H7 (cell line): ENCODE measurements at regions not wholly inside any gene's neighbourhood (a gene's known extent, or its start where the extent isn't known, plus 50 kb on each side); places are given as distances from the start of the nearest gene placed in this dataset.
A peak's percentile ranks its signal among the peaks of the same experiment; 100 is the strongest.
"Not testable (repeated sequence)": the region's sequence is repeated elsewhere in the genome, so short reads cannot be mapped to it uniquely, and the experiment has no call there.

Source experiments
- DNase-seq: peaks from one replicate; pipeline ENCODE4 v3.0.0; 2012
- H3K27me3 ChIP-seq: 2 replicates; pipeline ENCODE4 v1.6.0; 2011; ENCODE audit warnings: mild to moderate bottlenecking, low read length; ENCODE audit not compliant: control insufficient read depth, insufficient read depth
- H3K36me3 ChIP-seq: replicated peaks from 2 replicates; pipeline ENCODE4 v1.5.1; 2011; ENCODE audit warnings: low read length; ENCODE audit not compliant: control insufficient read depth, insufficient read depth
- H3K4me3 ChIP-seq: 2 replicates; pipeline ENCODE4 v1.5.1; 2011; ENCODE audit warnings: low read depth, mild to moderate bottlenecking, control low read depth, low read length, moderate library complexity; ENCODE audit not compliant: insufficient read depth

DNA sequence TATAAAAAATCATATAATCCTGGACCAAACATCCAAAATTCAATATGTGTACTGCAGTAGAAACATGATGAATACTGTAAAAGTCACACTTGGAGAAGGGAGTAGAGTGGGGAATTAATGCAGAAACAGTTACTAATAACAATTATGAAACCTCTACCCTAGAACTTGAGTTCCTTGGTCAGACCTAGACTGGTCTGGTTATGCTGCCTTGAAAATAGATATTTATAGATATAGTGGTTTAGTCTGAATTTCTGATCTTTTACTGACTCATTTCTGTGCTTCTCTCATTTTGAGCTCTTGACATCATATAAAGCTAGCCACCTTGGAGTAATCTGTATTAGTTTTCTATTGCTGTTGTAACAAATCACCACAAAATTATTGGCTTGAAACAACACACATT lies 808.7 kb upstream of the CDH10 start:
- H3K36me3 ChIP-seq = no peaks in the 10 kb centered on the region
- no peaks in the 10 kb centered on the region for H3K27me3 ChIP-seq
- DNase-seq = no peak
- no peak overlapping the region for H3K4me3 ChIP-seq

DNA sequence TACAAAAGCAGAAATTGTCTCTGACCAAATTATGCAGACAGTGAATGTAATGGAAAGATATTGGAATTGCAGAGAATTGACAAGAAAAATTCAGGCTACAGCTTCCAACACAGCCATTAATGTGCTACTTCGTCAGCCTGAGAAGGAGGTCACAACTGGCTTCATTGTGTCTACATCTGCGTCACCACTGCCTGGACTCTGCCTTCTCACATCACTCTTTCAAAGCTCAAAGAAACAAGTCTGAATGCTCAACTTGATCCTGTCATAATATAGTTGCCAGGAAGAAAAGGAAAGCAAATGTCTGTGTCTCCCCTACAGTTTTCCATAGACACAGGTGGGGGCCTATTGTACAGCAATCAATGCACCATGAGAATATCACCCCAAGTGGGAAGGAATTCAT lies 806.5 kb upstream of the CDH10 start:
- DNase-seq = no peak
- H3K27me3 ChIP-seq = no peaks in the 10 kb centered on the region
- H3K4me3 ChIP-seq = no peak overlapping the region
- H3K36me3 ChIP-seq = no peaks in the 10 kb centered on the region

DNA sequence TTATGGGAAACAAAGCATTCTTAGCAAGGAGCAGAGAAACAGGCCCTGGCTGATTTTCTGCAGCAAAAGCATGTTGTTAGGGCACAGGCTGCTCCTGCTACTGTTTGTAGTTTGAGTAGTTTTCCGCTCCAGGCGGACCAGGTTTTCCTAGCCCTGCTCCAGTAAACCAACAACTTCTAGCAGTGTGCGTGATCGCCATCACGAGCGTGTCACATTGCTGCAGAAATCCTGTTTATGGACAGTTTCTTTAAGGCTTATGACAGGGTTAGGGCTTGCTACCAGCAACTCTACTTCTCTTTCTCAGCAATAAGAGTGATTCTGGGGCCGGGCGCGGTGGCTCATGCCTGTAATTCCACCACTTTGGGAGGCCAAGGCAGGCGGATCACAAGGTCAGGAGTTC lies 803.9 kb upstream of the CDH10 start:
- H3K4me3 ChIP-seq = no peak overlapping the region
- no peaks in the 10 kb centered on the region for H3K27me3 ChIP-seq
- peaks cover 2% of the 10 kb centered on the region for H3K36me3 ChIP-seq
- DNase-seq = no peak

DNA sequence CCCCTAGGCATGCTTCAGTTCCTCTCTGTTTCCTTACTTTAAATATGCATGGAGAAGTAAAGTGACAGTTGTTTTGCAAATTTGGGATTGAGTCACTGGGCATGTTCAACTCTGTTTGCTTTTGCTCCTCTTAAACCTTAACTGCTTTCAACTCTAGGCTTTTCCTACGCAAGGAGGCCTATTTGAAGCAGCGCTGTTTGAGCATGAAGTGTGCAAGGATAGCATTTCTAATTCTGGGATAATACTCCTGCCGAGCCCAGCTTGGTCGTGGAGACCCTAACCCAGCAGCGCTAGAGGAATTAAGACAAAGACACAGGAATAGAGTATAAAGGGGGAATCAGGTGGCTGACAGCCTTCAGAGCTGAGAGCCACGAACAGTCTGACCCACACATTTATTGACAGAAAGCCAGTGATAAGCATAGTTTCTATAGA lies 803.4 kb upstream of the CDH10 start:
- H3K27me3 ChIP-seq = no peaks in the 10 kb centered on the region
- no peak overlapping the region for H3K4me3 ChIP-seq
- H3K36me3 ChIP-seq = peaks cover 5% of the 10 kb centered on the region
- no peak for DNase-seq

DNA sequence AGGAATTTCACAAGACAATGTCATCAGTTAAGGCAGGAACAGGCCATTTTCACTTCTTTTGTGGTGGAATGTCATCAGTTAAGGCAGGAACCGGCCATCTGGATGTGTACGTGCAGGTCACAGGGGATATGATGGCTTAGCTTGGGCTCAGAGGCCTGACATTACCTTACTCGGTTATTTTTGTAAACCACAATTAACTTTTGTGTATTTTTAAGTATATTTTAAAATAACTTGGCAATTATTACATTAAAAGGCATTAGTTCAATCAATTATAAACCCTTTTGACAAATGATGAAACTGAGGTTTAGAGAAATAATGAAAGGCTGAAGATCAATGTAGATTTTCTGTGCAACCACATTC lies 801.3 kb upstream of the CDH10 start:
- not testable (repeated sequence) for H3K27me3 ChIP-seq

DNA sequence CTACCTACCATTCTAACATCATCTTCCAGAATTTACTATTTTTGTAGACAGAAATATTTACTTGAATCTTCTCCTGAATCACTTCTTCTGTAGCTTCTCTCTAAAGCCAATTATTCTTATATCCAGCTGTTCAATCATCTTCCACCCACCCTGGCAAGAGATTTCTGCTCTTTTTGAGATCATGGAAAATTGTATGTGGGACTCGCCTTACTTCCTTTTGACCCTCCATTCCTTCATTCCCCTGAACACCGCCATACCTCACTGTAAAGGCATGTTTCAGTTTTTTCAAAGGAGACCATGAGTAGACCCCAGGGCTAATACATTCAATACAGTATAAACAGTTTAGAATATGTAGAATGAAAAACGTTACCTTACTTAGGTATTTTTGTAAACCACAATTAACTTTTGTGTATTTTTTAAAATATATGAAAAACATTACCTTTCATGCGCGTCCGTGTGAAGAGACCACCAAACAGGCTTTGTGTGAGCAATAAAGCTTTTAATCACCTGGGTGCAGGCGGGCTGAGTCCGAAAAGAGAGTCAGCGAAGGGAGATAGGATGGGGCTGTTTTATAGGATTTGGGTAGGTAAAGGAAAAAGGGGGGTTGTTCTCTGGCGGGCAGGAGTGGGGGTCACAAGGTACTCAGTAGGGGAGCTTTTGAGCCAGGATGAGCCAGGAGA lies 800.7 kb upstream of the CDH10 start:
- Histone ChIP-seq H3K36me3 (peaks cover 15% of the 10 kb centered on the region), H3K4me3 (peak overlapping the region; percentile 49)
- not testable (repeated sequence) for H3K27me3 ChIP-seq, DNase-seq

More for the DNA sequence above, 801.3 kb upstream of the CDH10 start:
- H3K4me3 ChIP-seq, DNase-seq: not testable (repeated sequence)
- peaks cover 13% of the 10 kb centered on the region for H3K36me3 ChIP-seq

DNA sequence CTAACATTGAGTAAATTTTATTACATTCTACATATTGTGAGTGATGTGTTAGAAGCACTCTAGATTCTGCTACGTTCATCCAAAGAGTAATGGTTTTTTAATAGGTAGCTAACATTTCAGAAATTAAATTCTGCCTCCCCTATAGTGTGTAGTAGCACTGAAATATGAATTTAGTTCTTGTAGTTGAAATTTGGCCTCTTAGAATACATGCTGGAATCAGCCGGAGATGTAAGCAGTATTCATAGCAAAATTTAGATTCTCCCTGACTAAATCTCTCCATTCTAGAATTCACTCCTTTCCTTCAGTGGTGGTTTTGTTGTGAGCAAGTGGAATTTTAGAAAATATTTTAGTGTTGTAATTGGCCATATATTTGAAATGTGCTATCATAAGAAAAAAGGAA lies 799.9 kb upstream of the CDH10 start:
- Histone ChIP-seq H3K36me3 (peaks cover 18% of the 10 kb centered on the region), H3K4me3 (peak overlapping the region; percentile 49), H3K27me3 (no peaks in the 10 kb centered on the region)
- no peak for DNase-seq

DNA sequence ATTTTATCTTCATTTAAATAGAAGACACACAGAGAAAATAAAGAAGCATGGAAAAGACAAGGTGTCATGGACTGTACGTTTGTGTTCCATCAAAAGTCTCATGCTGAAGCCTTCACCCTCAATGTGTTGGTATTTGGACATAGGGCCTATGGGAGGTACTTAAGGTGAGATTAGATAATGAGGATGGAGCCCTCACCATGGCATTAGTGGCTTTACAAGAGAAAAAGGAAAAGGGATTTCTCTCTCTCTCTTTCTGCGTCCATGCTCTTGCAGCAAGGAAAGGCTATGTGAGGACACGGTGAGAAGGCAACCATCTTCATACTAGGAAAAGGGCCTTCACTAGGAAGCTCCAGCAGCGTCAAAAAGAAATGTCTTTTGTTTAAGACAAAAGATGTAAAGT lies 797.0 kb upstream of the CDH10 start:
- Histone ChIP-seq H3K36me3 (peaks cover 23% of the 10 kb centered on the region), H3K4me3 (peak overlapping the region; percentile 49)
- no peak for DNase-seq

DNA sequence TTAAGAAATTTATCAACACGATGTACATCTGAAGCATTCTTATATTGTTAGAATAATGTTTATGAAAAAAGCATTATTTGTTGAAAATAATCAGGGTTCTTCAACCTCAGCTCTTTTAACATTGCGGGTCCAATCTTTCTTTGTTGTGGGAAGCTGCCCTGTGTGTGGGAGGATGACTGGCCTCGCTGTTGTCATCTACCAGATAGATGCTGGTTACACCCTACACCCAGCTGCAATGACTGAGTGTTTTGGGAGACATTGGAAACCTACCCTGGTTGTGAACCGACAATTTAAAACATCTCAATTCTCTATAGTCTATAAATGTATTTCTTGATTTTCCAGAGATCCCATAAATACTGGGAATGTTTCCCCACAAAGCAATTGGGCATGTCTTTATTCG lies 794.2 kb upstream of the CDH10 start:
- no peak overlapping the region for H3K4me3 ChIP-seq
- no peaks in the 10 kb centered on the region for H3K27me3 ChIP-seq
- no peak for DNase-seq
- H3K36me3 ChIP-seq = peaks cover 21% of the 10 kb centered on the region

More for the DNA sequence above, 797.0 kb upstream of the CDH10 start:
- no peaks in the 10 kb centered on the region for H3K27me3 ChIP-seq

DNA sequence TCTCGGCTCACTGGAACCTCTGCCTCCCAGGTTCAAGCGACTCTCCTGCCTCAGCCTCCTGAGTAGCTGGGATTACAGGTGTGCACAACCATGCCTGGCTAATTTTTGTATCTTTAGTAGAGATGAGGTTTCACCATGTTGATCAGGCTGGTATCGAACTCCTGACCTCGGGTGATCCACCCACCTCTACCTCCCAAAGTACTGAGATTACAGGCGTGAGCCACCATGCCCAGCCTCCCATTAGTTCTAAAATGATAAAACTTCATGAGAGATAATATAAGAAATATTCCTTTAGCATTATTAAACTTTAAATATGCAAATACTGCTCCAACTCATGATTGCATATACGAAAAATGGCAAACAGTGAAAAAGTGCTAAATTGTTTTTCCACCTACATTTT lies 793.6 kb upstream of the CDH10 start:
- not testable (repeated sequence) for DNase-seq, H3K27me3 ChIP-seq, H3K4me3 ChIP-seq
- H3K36me3 ChIP-seq = peaks cover 20% of the 10 kb centered on the region

DNA sequence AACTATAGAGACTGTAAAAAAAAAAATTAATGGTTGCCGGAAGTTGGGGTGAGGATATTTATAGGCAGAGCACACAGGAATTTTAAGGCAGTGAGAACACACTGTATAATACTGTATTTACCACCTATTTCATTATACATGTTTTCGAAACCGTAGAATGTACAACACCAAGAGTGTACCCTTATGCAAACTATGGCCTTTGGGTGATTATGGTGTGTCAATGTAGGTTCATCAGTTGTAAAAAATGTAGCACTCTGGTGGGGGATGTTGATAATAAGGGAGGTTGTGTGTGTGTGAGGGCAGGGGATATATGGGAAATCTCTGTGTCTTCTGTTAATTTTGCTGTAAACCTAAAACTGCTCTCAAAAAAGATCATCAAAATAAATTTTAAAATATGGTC lies 791.7 kb upstream of the CDH10 start:
- Histone ChIP-seq H3K36me3 (peaks cover 18% of the 10 kb centered on the region), H3K27me3 (no peaks in the 10 kb centered on the region), H3K4me3 (no peak overlapping the region)
- DNase-seq = no peak

DNA sequence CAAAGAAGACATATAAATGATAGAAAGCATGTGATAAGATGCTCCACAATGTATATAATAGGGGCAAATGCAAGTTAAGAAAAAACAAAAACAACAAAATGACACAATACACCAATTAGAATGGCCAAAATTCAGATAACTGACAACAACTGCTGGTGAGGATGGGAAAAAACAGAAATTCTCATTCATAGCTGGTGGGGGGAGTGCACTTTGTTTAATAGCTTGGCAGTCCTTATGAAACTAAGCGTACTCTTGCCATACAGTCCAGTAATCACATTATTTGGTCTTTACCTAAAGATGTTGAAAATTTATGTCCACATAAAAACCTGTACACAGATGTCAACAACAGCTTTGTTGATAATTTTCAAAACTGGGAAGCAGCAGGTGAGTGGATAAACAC lies 791.1 kb upstream of the CDH10 start:
- Histone ChIP-seq H3K27me3 (no peaks in the 10 kb centered on the region), H3K4me3 (no peak overlapping the region), H3K36me3 (peaks cover 18% of the 10 kb centered on the region)
- no peak for DNase-seq

DNA sequence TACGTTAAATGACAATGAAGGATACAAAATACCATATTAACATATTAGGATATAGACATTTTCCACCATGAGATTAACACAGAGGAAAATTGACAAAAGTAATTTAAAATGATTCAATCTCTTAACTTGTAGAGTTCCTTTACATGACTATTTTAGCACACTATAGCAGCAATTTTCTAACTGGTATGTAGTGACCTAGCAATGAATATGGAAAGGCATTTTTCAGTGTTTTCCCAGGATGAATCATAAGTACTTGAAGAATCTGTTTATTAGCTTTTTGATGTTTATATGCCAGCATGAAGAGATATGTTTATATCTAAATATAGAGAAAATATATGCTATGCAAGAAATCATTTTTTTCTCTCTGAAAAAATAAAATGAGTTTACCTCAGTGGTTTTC lies 782.5 kb upstream of the CDH10 start:
- Histone ChIP-seq H3K36me3 (peaks cover 5% of the 10 kb centered on the region), H3K27me3 (no peaks in the 10 kb centered on the region), H3K4me3 (no peak overlapping the region)
- no peak for DNase-seq

DNA sequence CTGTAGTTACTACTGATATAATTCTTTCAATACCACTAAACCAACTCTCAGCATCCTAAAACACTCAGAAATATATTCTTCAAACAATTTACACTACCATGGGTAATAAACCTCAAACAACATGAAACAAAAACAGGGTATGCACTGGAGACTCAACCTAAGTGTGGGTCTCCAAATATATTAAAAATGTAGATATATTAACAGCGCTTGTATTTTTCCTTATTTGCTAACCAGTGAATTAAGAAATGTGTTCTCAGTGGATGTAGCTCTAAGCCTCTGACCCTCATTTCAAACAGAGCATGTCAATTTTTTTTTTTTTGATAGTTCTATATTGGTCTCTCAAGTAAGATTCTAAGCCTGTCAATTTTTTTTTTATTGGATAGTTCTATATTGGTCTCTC lies 778.5 kb upstream of the CDH10 start:
- no peak for DNase-seq
- Histone ChIP-seq H3K27me3 (no peaks in the 10 kb centered on the region), H3K36me3 (peaks cover 2% of the 10 kb centered on the region; the same call in 1 of the 2 replicates), H3K4me3 (no peak overlapping the region)

DNA sequence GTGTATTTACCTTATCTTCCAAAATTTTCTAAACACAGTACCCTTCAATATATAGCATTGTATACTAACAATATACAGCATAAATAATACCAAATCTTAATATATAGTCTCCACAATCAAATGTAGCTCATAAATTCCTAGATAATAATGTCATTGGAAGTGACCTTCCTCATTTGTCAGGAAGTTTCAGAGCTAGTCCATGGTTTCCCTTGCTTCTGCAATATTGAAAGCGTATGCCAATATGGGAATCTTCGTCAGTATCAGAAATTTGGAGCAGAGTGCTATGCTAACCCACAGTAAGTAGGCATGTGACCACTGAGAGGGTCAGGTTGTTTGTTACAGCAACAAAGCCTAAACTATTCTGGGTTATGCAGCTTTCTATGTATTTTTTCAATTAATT lies 774.9 kb upstream of the CDH10 start:
- H3K36me3 ChIP-seq = peaks cover 2% of the 10 kb centered on the region; the same call in 1 of the 2 replicates
- no peak for DNase-seq
- no peak overlapping the region for H3K4me3 ChIP-seq
- H3K27me3 ChIP-seq = no peaks in the 10 kb centered on the region

DNA sequence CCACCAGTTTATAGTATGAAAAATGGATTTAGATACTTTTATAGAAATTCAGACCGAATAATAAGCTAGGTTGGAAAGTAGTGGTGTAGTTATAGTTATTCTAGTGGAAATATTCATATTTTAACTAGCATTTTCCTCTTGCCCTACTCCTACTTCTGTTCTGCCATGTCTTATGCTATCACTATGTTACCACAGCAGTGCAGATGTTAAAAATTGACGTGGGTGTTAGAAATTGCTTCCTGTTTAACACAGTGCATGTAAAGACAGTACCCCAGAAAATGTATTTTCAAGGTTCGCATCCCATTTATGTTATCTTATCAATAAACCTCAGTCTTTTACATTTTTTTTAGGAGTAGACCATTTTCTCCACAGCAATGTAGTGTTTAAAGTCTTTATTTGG lies 774.2 kb upstream of the CDH10 start:
- DNase-seq = no peak
- Histone ChIP-seq H3K4me3 (no peak overlapping the region), H3K36me3 (peaks cover 4% of the 10 kb centered on the region; the same call in 1 of the 2 replicates), H3K27me3 (no peaks in the 10 kb centered on the region)
